ENCODE measurements at regions not wholly inside any gene's neighbourhood (a gene's known extent, or its start where the extent isn't known, plus 50 kb on each side); places are given as distances from the start of the nearest gene placed in this dataset.

GRCh38 chr13:90156390-90156789, 1191.1 kb upstream of the MIR17HG start:
- DNase-seq (ENCODE audit: low read depth), result no peak

- no peak for DNase-seq (ENCODE audit: low read depth)
Observed at GRCh38 chr13:90168953-90169352, 1178.5 kb upstream of the MIR17HG start.

- no peak for DNase-seq (ENCODE audit: low read depth)
Observed at GRCh38 chr13:90170208-90170607, 1177.3 kb upstream of the MIR17HG start.

- no peak for DNase-seq (ENCODE audit: low read depth)
Observed at GRCh38 chr13:90171649-90172048, 1175.8 kb upstream of the MIR17HG start.

GRCh38 chr13:90177512-90177911, 1170.0 kb upstream of the MIR17HG start:
- no peak for DNase-seq (ENCODE audit: low read depth)

GRCh38 chr13:90184355-90184754, 1163.1 kb upstream of the MIR17HG start:
- DNase-seq (ENCODE audit: low read depth), result no peak

- no peak for DNase-seq (ENCODE audit: low read depth)
Observed at GRCh38 chr13:90185734-90186133, 1161.8 kb upstream of the MIR17HG start.

- DNase-seq (ENCODE audit: low read depth), result no peak
Observed at GRCh38 chr13:90187478-90188350, 1159.8 kb upstream of the MIR17HG start.

GRCh38 chr13:90188351-90188636, 1159.2 kb upstream of the MIR17HG start:
- DNase-seq (ENCODE audit: low read depth), result no peak

- no peak for DNase-seq (ENCODE audit: low read depth)
Observed at GRCh38 chr13:90197722-90198121, 1149.8 kb upstream of the MIR17HG start.

GRCh38 chr13:90201202-90201601, 1146.3 kb upstream of the MIR17HG start:
- DNase-seq (ENCODE audit: low read depth), result no peak

GRCh38 chr13:90201676-90202460, 1145.6 kb upstream of the MIR17HG start:
- no peak for DNase-seq (ENCODE audit: low read depth)

- no peak for DNase-seq (ENCODE audit: low read depth)
Observed at GRCh38 chr13:90205081-90205480, 1142.4 kb upstream of the MIR17HG start.

GRCh38 chr13:90205911-90206310, 1141.6 kb upstream of the MIR17HG start:
- no peak for DNase-seq (ENCODE audit: low read depth)

- no peak for DNase-seq (ENCODE audit: low read depth)
Observed at GRCh38 chr13:90217275-90217674, 1130.2 kb upstream of the MIR17HG start.

- DNase-seq (ENCODE audit: low read depth), result no peak
Observed at GRCh38 chr13:90222758-90223157, 1124.7 kb upstream of the MIR17HG start.

- no peak for DNase-seq (ENCODE audit: low read depth)
Observed at GRCh38 chr13:90230311-90230710, 1117.2 kb upstream of the MIR17HG start.

GRCh38 chr13:90232291-90232690, 1115.2 kb upstream of the MIR17HG start:
- DNase-seq (ENCODE audit: low read depth), result no peak

GRCh38 chr13:90233933-90234672, 1113.4 kb upstream of the MIR17HG start:
- no peak for DNase-seq (ENCODE audit: low read depth)

- DNase-seq (ENCODE audit: low read depth), result no peak
Observed at GRCh38 chr13:90237852-90238251, 1109.6 kb upstream of the MIR17HG start.

GRCh38 chr13:90238413-90238812, 1109.1 kb upstream of the MIR17HG start:
- DNase-seq (ENCODE audit: low read depth), result no peak

GRCh38 chr13:90239130-90239529, 1108.4 kb upstream of the MIR17HG start:
- DNase-seq (ENCODE audit: low read depth), result no peak

GRCh38 chr13:90246005-90246404, 1101.5 kb upstream of the MIR17HG start:
- no peak for DNase-seq (ENCODE audit: low read depth)

Data from HS-5 (cell line).